ENCODE measurements at regions not wholly inside any gene's neighbourhood (a gene's known extent, or its start where the extent isn't known, plus 50 kb on each side); places are given as distances from the start of the nearest gene placed in this dataset.

DNA sequence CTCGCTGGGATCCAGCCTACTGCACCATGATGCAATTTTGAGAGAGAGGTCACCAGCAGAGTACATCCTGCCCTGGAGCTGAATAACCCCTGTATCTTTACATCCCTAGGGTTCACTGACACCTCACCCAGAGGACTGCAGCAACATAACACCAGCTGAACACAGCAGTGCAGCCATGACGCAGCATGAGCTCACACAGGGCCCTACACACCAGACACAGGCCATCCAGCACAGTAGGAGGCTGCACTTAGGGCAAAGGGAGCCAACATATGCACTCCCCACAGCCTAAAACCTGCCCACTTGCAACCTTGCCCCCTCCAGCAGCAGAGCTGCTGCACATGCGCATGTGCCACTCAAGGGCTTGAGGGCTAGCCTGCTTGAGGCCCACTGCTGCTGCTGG is 157.3 kb upstream of the SMARCA2 start:
- no peak overlapping the region for H3K4me3 ChIP-seq (replicated peaks in 1 of 4; ENCODE audit: control extremely low read depth in 1 of 4, insufficient read depth in 1 of 4, low read depth in 3 of 4, low read length in 4 of 4)
- H3K36me3 ChIP-seq (ENCODE audit: control insufficient read depth, insufficient read depth, low read length), result no peaks in the 10 kb centered on the region
- no peak for DNase-seq (ENCODE audit: low read depth in 2 of 2)
- no peak overlapping the region for H3K4me2 ChIP-seq (ENCODE audit: extremely low read depth, insufficient read depth, low read length)
- no peaks in the 10 kb centered on the region for H4K20me1 ChIP-seq (ENCODE audit: control insufficient read depth, extremely low read depth, insufficient read depth, low read length)
- TF ChIP-seq CTCF (conservative IDR thresholded peaks at IDR 0.05 in 1 of 2, IDR thresholded peaks at IDR 0.05 in 1 of 2; ENCODE audit: low read depth in 1 of 2, low read length in 2 of 2) (no peak), EZH2 (IDR thresholded peaks at IDR 0.05; ENCODE audit: low read length, missing control alignments) (no peak)
- no peak overlapping the region for H3K27ac ChIP-seq (ENCODE audit: insufficient read depth, low read length)
- H3K4me1 ChIP-seq (ENCODE audit: control insufficient read depth, extremely low read depth, insufficient read depth, low read length), result no peaks in the 10 kb centered on the region
- H3K9ac ChIP-seq (ENCODE audit: insufficient read depth, low read length), result no peak overlapping the region
- no peaks in the 10 kb centered on the region for H3K9me3 ChIP-seq (ENCODE audit: control insufficient read depth, insufficient read depth, low read depth, low read length)
- no peak overlapping the region for H2AFZ ChIP-seq (ENCODE audit: low read length)
- H3K27me3 ChIP-seq (ENCODE audit: control insufficient read depth, insufficient read depth, low read length), result no peaks in the 10 kb centered on the region
- no peaks in the 10 kb centered on the region for H3K79me2 ChIP-seq (ENCODE audit: control insufficient read depth, insufficient read depth, low read length)

DNA sequence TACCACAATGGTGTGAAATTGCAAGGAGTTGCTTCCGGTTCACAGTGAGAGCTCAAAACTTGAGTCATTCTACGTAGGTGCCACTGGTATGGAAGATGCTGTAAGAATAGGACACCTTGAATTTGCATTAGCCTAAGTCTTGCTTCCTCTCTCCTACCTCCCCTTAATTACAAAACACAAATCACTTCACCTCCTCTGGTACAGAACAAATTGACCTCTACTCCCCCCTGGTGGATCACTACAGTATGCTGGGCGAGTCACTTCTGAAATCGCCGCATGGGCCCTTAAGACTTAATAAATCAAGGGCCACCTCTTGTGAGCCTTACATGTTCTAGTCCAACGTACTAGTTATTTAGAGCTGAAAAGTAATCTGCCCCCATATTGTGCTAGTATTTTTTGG is 145.3 kb upstream of the SMARCA2 start:
- Histone ChIP-seq H3K4me2 (ENCODE audit: extremely low read depth, insufficient read depth, low read length) (no peak overlapping the region), H3K79me2 (ENCODE audit: control insufficient read depth, insufficient read depth, low read length) (no peaks in the 10 kb centered on the region), H3K9ac (ENCODE audit: insufficient read depth, low read length) (no peak overlapping the region), H2AFZ (ENCODE audit: low read length) (no peak overlapping the region), H3K9me3 (ENCODE audit: control insufficient read depth, insufficient read depth, low read depth, low read length) (no peaks in the 10 kb centered on the region), H3K4me1 (ENCODE audit: control insufficient read depth, extremely low read depth, insufficient read depth, low read length) (no peaks in the 10 kb centered on the region), H4K20me1 (ENCODE audit: control insufficient read depth, extremely low read depth, insufficient read depth, low read length) (no peaks in the 10 kb centered on the region), H3K27ac (ENCODE audit: insufficient read depth, low read length) (no peak overlapping the region), H3K27me3 (ENCODE audit: control insufficient read depth, insufficient read depth, low read length) (no peaks in the 10 kb centered on the region), H3K36me3 (ENCODE audit: control insufficient read depth, insufficient read depth, low read length) (no peaks in the 10 kb centered on the region), H3K4me3 (replicated peaks in 1 of 4; ENCODE audit: control extremely low read depth in 1 of 4, insufficient read depth in 1 of 4, low read depth in 3 of 4, low read length in 4 of 4) (no peak overlapping the region)
- TF ChIP-seq CTCF (conservative IDR thresholded peaks at IDR 0.05 in 1 of 2, IDR thresholded peaks at IDR 0.05 in 1 of 2; ENCODE audit: low read depth in 1 of 2, low read length in 2 of 2) (peak; percentile 22 to 28), EZH2 (IDR thresholded peaks at IDR 0.05; ENCODE audit: low read length, missing control alignments) (no peak)
- DNase-seq (ENCODE audit: low read depth in 2 of 2), result no peak

DNA sequence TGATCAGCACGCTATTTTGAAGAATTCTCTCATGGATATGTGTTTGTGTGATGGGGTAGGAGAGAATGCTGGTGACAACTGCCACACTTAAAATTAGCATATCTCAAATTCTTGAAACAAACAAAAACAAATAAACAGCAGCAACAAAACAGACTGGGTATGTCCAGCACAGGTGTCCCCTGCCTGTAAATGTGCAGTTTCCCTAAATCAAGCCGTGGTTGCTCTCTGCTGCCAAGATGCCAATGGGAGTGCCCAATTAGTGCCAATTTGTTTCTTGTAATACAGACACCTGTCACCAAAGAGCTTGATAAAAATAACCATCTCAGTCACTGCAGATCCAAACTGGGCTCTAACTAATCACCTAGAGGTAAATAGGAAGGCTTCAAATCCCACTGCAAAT is 144.2 kb upstream of the SMARCA2 start:
- H3K9me3 ChIP-seq (ENCODE audit: control insufficient read depth, insufficient read depth, low read depth, low read length), result no peaks in the 10 kb centered on the region
- H3K4me3 ChIP-seq (replicated peaks in 1 of 4; ENCODE audit: control extremely low read depth in 1 of 4, insufficient read depth in 1 of 4, low read depth in 3 of 4, low read length in 4 of 4), result no peak overlapping the region
- no peaks in the 10 kb centered on the region for H3K79me2 ChIP-seq (ENCODE audit: control insufficient read depth, insufficient read depth, low read length)
- H3K27ac ChIP-seq (ENCODE audit: insufficient read depth, low read length), result no peak overlapping the region
- no peak overlapping the region for H3K9ac ChIP-seq (ENCODE audit: insufficient read depth, low read length)
- DNase-seq (ENCODE audit: low read depth in 2 of 2), result no peak
- H3K4me1 ChIP-seq (ENCODE audit: control insufficient read depth, extremely low read depth, insufficient read depth, low read length), result no peaks in the 10 kb centered on the region
- H3K4me2 ChIP-seq (ENCODE audit: extremely low read depth, insufficient read depth, low read length), result no peak overlapping the region
- TF ChIP-seq CTCF (conservative IDR thresholded peaks at IDR 0.05 in 1 of 2, IDR thresholded peaks at IDR 0.05 in 1 of 2; ENCODE audit: low read depth in 1 of 2, low read length in 2 of 2) (no peak), EZH2 (IDR thresholded peaks at IDR 0.05; ENCODE audit: low read length, missing control alignments) (no peak)
- no peaks in the 10 kb centered on the region for H3K36me3 ChIP-seq (ENCODE audit: control insufficient read depth, insufficient read depth, low read length)
- H2AFZ ChIP-seq (ENCODE audit: low read length), result no peak overlapping the region
- H4K20me1 ChIP-seq (ENCODE audit: control insufficient read depth, extremely low read depth, insufficient read depth, low read length), result no peaks in the 10 kb centered on the region
- no peaks in the 10 kb centered on the region for H3K27me3 ChIP-seq (ENCODE audit: control insufficient read depth, insufficient read depth, low read length)

All from fibroblast of lung (primary cell).